Amniotic epithelial cell (primary cell): ENCODE measurements at regions not wholly inside any gene's neighbourhood (a gene's known extent, or its start where the extent isn't known, plus 50 kb on each side); places are given as distances from the start of the nearest gene placed in this dataset.

Experiments
- DNase-seq: peaks from one replicate; pipeline ENCODE4 v3.0.0-alpha.2; 2010; ENCODE audit warnings: low read depth

DNA sequence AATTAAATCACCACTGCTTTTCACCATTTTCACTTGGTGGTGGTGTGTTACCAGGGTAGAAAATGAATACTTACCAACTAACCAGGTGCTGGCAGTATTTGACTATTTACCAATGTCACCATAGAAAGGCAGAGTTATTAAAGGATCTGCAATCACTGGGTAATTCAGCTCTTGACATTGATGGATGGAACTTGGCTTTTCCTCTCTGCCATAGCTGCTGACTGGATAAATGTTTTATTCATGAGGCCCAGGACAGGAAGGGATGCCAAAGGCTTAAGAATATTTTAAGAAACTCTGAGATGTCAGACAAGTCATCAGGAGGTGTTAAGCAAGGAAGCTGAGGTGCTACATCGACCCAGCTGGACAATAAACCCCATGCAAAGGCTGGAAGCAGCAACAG lies 495.5 kb upstream of the CFAP20DC start:
- DNase-seq, result no peak

DNA sequence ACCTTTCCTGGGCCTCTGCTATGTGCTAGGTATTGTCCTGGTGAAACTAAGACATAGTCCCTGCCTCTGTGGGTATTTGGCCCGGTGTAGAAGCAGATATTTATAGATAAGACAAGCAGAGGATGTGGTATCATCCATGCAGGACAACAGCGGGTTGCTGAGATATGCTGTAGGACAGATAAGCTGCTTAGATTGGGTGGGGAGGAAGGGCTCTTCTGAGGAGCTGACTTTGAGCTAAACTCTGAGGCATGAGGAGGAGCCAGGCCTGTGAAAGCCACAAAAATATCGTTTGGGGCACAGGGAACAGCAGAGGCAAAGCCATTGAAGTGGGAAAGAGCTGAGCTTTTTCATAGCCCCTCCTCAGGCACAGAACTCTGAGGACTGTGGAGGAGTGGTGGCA lies 492.5 kb upstream of the CFAP20DC start:
- no peak for DNase-seq

DNA sequence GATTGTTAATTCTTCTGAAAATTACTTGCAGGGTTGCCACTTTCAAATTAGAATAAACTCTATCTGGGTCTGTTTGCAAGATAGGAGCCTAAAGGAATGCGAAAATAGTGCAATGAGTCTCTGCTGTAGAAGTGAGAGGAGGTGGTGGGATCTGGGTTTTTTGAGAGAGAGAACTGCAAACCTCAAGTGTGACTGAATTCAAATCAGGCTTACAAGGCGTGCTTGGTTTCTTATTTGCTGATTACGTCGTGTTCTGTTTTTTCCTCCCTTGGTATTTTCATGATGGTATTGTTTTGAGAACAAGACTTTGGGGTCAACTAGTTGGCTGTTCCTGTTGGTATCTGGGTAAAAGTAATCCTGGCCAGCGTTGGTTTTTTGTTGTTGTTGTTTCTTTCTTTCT lies 490.9 kb upstream of the CFAP20DC start:
- no peak for DNase-seq

DNA sequence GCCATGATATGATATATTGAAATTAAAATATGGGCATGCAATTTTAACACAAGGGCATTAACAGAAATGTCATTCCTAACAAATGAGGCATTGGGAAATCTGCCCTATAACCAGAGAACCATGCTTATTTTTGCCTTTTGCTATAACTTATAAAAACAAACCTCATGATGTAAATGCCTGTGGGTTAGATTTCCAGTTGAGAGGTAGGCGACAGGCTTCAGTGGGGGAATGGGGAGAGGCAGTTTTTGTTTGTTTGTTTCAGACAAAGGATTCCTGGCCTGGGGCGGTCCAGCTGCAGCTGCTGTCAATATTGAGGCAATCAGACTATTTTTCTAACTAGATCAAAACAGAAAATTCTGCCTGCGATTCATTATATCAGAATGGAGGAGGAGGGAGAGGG lies 490.4 kb upstream of the CFAP20DC start:
- DNase-seq, result no peak

DNA sequence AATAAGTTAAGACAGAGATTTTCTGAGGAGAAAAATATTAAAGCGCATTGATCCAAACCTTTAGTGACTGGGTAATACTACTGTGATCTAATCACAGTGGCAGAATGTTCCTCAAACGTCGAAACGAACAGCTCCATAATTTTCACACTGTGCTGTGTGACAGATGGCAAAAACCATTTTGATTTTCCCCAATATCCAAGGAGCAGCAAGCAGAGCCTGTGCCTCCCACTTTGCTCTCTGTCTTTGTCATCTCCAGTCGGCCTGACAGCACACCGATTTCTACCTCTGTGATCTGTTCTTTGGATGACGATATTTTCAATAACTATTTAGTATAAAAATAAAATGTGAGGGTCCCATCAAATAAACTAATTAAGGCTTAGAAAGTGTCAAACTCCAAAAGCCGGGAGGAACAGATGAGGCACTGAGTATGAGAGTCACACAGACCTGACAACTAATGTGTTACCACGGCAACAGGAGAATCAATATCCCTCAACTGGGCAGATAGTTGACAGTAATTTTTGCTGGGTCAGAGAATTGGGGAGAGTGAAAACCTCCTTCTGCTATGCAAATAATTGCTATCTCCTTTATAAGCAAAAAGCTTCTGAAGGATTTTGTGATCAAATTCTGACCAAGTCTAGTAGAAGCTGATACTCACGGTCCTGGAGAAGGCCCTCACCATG lies 489.1 kb upstream of the CFAP20DC start:
- no peak for DNase-seq

DNA sequence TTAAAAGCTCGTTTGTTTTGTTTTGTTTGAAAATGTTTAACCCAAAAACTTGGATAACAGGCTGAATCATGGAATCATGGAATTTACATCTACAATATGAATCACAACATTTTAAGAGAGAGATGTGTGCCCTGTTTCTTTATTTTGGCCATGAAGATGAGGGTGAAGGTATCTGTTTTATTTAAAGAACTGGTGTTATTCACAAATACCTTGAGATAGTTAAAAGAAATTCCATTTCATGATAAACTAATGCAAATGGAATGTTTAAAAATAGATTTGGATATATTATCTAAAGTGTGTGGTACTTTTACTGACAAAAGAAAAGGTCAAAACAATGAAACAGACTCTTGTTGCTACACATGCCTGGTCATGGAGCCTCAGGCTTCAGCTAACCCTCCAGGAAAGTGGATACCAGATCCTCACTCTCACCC lies 486.0 kb upstream of the CFAP20DC start:
- peak; percentile 47 for DNase-seq

DNA sequence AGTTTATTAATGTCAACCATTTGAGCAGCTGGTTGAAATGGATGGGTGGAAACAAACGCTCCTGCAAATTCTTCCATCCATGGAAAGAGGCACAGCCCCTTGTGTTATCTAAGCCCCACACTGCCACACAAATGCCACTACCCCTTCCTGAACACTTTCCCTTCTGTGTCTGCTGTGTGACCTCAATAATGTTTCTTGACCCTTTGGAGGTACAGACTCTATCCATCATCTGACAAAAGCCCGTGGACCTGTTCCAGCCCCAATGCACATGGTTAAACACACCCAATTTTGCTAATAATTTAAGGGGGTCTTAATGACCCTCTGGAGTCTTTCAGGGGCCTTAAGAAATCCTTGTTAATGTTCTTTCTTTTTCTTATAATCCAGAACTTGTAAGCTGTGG lies 482.2 kb upstream of the CFAP20DC start:
- no peak for DNase-seq

DNA sequence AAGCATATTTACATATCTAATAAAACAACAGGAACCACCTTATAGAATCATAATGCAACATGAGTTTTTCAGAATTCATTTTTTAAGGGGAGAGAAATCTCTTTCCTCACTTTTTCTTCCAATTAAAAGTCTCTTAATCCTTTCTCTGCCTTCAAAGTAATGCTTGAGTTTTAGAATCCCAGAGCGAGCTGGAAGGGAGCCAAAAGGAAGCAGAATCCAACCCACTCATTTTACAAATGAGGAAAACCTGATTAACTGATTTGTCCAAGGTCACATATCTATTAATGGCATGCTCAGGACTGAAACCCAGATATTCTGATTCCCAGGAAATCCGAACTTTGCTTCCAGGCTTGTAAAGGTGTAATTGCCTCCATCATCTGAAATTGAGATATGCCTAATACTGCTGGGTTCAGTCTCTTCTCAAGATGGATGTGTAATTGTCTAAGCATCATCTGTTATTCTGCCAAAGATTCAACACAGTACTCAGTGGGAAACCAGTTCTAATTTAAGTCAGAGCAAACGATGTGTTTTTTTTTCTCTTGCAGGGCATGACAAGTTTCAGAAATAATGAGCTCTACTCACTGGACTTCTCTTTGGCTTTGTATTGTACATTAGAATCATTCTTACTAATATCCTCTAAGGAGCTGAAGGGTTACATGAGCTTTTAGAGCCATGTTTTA lies 481.4 kb upstream of the CFAP20DC start:
- no peak for DNase-seq

DNA sequence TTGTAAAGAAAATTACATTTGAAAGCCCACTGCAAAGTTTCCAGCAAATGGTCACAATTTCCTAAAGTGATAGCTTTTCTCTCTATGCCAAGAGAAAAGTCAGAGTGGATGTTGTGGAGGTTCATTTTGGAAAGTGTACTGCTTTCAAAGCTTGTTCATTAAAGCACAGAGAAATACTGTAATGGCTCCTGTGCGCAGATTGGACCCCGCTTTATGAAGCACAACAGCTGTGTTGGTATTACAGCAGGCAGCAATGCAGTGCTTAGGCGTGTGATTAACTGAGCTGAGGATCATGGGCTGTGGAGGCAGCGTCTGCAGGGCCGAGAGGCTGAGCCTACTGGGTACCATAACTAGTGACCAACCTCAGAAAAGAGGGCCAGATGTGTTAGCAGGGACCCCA lies 478.4 kb upstream of the CFAP20DC start:
- no peak for DNase-seq

DNA sequence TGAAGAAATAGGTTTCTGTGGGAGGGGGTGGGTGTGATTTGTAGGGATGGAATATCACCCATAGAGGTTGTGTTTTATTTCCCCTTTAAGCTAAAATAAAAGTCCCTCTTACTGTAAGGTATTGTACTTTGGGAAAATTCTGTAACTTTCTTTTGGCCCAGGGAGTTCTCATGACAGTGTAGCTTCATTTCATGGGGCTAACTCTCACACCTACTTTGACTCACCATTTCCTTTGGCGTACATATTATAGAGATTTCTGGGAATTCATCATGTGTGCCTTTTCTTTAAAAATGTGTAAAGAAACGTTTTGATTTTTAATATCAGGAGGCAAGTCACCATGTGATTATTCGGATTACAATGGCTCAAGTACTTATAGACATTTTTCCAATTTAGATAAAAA lies 477.7 kb upstream of the CFAP20DC start:
- no peak for DNase-seq

DNA sequence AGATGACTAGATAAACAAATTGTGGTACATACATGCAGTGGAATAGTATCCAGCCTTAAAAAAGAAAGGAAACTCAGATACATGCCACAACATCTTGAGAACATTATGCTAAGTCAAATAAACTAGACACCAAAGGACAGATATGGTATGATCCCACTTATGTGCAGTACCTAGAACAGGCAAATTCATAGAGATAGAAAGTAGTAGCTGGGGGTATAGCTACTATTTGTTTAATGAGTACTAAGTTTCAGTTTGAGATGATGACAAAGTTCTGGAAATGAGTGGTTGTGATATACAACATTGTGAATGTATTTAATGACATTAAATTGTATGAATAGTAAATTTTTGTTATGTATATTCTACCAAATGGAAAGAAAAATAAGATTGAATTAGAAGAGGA lies 477.2 kb upstream of the CFAP20DC start:
- DNase-seq, result no peak

DNA sequence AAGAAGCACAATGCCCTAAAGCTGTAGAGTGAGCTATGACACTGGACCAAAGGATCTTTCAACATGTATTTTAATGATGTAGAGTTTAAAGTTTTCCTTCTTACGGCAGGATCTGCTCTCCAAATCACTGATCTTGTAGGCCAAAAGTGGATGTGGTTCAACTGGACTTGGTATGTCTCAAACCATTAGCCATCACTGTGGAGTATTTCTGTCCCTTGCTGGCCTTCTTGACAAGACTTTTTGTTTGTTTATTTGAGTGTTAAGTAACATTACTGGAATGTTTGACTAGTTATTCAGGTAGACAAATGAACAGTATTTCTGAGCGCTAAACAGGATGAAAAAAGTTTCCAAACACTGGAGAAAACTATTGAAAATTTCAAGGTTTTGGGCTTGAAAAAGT lies 472.7 kb upstream of the CFAP20DC start:
- DNase-seq, result no peak

DNA sequence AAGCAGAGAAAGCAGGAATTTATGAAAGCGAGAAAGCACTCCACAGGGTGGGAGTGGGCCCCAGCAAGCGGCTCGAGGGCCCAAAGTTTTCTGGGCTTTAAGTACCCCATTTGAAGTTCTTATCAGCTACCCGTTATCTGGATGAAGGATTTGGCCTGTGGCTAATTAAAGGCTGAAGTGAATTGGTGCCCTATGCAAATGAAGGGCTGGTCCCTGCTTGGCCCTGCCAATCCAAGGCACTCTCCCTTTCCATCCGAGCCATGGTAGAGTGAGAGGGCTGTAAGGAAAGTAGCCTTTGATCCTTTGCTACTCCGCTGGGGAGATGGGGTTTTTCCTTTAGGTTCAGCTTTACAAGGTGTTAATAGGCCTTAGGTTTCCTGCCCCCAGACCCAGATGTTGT lies 469.3 kb upstream of the CFAP20DC start:
- no peak for DNase-seq

DNA sequence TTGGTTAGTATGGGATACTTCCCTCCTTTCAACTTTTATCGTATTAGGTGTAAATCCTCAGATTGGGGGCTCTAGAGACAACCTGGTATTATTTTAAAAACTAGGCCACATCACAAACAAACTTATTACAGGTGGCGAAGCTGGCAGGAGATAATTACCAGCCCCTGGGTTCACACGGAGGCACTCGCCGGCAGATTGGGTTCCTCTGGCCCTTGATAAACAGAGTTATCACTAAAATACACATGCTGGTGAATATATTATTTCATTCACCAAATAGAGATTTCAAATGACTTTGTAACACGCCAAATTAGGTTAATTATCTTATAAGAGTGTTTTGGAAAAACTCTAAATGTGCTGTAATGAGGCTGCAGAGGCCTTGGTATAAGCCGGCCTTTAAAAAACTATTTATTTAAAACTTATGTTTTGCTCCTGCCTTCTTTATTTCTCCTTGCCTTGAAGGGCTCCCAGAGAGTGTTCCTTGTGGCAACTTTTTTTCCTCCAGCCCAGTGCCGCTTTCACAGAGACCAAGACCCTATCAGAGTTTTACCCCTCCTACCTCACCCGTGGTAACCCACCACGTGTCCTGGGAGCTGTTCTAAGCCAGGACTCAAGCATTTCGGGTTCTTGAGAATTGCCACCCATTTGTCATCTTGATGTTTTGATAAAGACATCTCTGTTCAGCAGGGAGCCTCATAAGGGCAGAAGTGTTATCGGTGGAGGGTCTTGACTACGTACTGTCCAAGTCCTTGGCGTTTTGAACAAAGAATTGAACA lies 468.6 kb upstream of the CFAP20DC start:
- no peak for DNase-seq

DNA sequence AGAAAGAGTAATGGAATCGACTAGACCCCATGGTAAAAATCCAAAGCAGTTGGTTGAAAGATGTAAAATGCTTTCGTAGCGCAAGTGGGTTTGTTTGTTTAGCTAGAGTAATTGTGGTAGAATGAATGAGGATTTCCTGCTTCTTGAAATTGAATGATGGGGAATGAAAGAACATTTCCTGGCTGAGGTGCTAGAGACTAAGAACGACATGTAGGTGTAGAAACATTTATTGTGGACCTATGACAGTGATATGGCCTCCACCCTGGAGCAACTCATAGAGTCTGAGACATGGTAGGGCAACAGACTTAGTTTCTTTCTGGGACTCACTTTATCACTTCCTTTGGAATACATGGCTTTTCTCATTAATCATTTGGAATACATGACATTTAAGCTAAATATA lies 467.6 kb upstream of the CFAP20DC start:
- no peak for DNase-seq

DNA sequence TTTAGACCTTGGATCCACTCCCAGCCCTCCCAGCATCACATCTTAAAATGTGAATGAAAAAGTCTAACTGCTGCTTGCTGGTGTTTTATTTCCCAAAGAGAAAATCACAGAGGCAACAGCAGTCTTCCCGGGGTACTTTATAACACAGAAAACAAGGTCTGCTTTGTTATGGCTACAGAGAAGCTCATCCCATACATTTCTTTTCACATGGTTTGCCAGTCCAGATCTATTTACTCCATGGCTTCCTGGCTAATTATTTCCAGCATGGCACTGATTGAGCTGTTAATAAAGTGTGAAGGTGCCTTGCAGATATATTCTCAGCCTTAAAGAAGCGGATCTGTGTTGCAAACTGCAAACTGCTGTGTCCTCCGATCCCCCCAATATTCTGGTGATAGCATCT lies 466.1 kb upstream of the CFAP20DC start:
- no peak for DNase-seq

DNA sequence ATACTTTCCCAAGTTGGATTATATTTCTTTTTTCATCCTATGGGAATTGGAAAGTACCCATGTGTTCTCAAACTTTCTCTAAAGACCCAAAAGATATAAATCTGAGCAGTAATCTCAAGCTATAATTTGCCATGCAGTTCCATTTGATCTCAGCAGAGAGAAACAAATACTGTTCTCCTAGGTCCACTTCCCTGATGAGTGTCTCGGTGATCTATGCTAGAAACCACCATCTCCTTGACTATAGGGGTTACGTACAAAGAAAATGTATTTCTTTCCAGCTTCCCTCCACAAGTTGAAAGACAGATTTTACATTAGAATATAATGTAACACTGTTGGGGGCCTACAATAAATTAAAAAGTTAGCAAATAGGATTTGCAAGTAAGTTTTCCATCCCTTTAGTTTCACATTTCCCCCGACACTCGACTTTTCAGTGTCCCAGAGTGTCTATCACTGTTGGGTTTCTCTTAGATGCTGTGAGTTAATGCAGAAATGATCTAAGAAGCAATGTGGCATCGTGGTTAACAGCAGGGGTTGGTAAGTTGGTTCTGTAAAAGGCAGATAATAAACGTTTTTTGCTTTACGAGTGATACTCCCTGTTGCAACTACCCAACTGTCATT lies 465.1 kb upstream of the CFAP20DC start:
- DNase-seq, result no peak

DNA sequence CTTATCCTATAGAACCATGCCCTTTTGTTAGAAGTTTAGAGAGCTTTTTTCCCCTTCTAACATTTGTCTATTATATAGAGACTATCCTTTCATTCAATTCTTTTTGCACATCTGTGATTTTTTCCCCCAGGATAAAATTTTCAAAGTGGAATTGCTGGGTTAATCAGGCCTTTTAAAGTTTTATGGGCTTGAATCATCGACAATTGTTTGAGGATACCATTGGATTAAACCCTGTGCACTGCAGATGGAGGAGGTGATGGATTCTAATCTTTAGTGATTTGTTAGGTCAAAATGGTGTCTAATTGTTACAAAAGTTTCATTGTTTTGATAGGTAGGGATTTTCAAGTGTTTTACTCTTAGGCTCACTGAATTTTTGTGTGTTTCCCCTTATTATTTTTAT lies 463.7 kb upstream of the CFAP20DC start:
- no peak for DNase-seq

DNA sequence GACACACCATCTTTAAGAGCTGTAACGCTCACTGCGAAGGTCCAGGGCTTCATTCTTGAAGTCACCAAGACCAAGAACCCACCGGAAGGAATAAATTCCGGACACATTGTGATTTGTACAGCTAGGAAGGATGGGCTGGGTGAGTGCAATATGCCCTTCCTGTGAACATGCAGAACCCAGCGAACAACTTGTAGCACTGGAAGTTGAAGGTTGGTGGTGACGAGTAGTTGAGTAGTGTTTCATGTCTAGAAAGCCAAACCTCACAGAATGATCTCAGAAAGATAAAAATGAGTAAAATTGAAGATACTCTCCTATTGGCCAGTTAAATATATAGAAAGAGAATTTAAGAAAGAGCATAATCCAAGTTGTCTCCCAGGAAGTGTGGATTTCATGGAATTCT lies 462.2 kb upstream of the CFAP20DC start:
- DNase-seq, result no peak

DNA sequence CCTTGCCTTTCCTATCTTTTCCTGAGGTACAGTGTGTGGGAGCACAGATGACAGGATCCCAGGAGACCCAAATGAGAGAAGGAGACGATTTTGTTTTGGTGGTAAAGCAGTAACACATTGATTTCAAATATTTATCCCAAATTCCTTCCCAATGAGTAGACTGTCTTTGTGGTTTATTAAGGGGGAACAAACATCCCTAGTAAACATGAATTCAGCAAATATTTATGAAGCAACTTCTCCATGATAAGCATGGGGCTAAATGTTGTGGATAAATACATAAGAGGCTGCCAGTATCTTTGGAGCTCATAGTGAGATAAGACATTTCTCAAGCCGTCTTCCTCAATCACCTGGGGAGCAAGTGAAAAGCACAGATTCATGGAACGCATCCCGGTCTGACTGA lies 460.8 kb upstream of the CFAP20DC start:
- DNase-seq, result peak; percentile 74

DNA sequence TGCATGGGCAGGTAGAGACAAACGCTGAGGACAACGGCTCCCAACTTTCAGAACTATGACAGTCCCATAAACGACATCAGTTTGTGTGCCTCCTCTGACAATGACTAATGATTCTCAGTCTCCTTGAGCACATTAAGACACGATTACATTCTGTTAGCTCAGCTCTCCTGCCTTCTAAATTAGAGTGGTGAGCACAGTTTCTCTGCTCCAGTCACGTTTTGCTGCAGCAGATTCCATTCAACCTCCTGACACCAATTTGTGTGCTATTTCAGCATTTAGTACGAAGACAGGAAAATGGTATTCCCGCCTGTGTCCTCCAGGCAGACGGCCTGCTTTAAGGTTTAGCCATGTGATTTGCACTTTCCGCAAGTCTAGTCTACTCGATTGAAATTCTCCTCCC lies 458.4 kb upstream of the CFAP20DC start:
- DNase-seq, result no peak

DNA sequence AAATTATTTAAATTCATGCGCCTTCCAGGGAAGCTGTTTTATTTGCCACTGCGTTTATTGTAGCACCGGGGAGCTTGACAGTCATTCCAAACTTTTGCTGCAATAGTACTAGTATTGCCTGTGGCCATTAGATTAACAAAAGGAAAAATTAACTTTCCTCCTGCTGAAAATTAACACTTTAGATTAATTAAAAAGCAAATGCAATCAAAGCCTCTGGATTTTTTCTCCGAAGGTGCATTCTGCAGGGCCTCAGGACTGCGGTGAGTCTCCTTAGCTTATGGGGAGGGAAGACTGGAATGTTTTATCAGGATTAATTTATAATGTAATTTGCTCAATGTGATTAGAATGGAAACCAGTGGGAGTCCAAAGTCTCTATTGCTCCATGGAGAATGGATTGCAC lies 456.4 kb upstream of the CFAP20DC start:
- DNase-seq, result no peak

DNA sequence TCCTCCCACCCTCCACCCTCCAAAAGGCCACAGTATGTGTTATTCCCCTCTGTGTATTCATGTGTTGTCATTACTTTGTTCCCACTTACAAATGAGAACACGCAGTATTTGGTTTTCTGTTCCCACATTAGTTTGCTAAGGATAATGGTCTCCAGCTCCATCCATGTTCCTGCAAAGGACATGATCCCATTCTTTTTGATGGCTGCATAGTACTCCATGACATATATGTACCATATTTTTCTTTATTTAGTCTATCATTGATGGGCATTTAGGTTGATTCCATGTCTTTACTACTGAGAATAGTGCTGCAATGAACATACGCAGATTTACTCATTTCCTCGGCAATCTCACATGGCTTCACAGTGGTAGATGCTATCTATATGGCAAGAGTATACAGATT lies 453.6 kb upstream of the CFAP20DC start:
- DNase-seq, result no peak
